GM19463 (cell line): ENCODE measurements at regions not wholly inside any gene's neighbourhood (a gene's known extent, or its start where the extent isn't known, plus 50 kb on each side); places are given as distances from the start of the nearest gene placed in this dataset.

Experiments used
- ATAC-seq: cut with Tn5 transposase; IDR thresholded peaks from one replicate; pipeline ENCODE4 v1.9.1; 2021; ENCODE audit warnings: mild to moderate bottlenecking, moderate library complexity; ENCODE audit not compliant: unreplicated experiment

DNA sequence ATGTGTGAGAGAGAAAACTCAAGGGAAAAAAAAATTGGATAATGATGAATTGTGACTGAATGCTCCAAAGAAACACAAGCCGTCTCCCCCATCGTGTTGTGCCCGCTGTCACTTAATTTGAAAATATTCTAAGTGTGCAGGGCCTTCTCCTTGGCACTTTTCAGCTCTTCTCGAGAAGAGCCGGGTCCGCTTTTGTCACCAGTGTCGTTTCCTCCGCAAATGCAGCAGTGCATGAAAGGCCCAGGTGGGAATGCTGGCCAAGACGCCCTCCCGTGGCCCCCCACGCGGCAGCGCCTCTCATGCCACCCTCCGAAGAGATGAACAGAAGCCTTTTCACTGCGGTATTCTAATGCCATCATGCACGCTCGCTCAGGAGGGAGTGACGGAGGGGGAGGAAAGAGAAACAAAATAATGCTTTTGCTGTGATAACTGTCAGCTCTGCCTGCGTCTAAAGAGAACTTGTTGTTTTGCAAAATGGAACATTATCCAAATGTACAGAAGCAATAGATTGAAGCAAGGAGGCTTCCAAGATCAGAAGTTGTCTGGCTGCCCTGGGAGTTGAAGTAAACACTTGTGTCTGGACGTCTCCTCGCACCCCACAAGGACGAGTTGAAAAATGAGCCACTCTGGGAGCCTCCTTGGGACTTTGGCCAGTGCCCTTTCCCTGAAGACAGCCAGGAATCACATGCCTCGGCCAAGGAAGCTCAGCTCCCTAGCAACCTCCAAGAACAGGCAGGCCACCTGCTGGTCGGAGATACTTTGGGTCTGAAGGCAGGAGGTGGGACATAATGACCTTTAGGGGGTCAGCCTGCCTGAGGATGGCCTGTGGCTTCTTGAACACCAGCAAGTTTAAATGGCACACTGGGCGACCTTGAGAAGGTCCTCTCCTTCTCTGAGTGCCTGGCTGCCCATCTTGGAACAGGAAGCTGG lies 166.1 kb upstream of the ZC3H12A start:
- ATAC-seq = no peak

DNA sequence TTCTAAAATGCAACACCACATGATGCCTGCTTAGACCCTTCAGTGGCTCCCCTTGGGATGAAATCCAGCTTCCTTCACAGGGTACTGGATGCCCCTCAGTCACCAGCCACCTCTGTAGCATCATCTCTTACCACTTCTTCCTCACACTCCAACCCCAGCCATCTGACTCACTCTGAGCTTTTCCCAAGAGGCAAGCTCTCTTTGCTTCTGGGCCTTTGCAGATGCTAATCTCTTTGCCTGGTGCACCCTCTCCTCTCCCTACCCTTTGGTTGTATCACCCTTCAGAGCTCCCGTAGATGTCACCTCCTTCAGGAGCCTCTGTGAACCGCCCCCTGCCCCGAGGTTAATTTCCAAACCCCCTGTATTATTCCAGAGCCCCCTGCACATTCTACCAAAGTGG lies 164.8 kb upstream of the ZC3H12A start:
- no peak for ATAC-seq

- ATAC-seq = no peak
Measured at GRCh38 chr1:37310064-37310463, 164.3 kb upstream of the ZC3H12A start.

- ATAC-seq = no peak
Measured at GRCh38 chr1:37315371-37315846, 159.0 kb upstream of the ZC3H12A start.

DNA sequence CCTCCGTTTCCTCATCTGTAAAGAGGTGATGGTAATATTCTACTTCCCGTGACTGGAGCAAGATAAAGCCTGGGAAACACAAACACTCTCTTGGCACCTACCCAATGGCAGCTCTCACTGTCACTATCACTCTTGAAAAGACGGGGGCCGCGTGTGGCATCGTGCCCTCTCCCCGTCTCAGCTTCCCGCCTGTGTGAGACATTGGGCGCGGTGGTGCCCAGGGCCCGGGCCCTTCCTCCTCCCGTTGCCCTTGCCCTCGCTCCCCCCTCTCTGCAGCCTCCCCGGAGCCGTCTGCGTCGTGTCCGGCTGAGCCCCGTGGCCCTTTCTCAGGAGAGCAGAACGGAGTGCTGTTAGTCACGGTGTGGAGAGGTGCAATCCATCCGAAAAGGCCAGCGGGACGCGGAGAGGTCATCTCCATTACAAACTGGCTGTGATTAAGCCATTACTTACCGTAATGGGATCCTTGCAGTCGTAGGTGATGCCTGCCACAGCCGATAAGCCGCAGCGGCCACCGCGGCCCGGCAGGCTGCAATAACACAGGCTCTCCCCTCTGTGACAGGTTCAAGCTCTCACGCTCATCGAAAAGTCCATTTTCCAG lies 156.4 kb upstream of the ZC3H12A start:
- ATAC-seq = no peak

- ATAC-seq = no peak
Measured at GRCh38 chr1:37318490-37318889, 155.9 kb upstream of the ZC3H12A start.

- ATAC-seq = no peak
Measured at GRCh38 chr1:37319284-37319683, 155.1 kb upstream of the ZC3H12A start.

- ATAC-seq = no peak
Measured at GRCh38 chr1:37323486-37324377, 150.6 kb upstream of the ZC3H12A start.

- no peak for ATAC-seq
Measured at GRCh38 chr1:37325010-37325409, 149.4 kb upstream of the ZC3H12A start.

DNA sequence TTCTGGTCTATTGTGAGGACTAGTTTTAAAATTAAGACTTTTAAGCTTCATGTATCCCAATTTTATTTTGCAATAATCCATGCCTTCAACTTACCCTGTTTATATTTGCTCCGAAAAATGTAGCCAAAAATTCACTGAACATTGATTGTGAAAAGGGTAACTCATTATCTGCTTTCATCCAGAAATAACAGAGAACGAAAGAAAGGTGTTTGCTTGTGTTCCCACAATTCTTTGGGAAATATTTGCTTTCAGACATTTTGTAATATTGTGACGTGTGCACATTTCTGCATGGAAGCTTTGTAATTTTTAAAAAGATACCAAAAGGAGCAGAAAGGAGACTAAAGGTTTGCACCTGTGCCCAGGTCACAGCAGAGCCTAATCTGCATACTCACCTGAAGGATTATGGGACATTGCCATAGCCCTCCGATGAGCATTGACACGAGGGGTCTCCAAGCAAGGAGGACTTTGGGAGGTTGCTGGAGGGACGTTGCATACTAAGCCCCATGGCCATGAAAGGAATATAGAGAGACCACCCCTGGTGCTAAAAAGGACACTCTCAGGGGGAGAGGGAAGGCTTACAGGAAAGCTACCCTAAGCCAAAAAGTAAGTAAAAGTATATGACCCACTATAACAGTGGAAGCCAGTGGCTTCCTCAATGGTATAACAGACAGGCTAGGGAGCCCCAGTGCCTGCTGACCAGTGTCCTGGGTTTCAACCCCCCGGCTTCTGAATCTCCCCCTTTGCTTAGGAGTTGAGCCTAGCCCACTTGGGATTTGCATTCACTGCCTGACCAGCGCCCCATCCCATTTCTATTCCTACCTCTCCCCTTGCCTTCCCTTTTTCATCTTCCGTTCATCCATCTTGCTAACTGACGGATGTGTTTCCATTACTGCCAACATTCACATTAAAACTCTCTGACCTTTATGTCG lies 148.6 kb upstream of the ZC3H12A start:
- no peak for ATAC-seq

- no peak for ATAC-seq
Measured at GRCh38 chr1:37332126-37332525, 142.3 kb upstream of the ZC3H12A start.

DNA sequence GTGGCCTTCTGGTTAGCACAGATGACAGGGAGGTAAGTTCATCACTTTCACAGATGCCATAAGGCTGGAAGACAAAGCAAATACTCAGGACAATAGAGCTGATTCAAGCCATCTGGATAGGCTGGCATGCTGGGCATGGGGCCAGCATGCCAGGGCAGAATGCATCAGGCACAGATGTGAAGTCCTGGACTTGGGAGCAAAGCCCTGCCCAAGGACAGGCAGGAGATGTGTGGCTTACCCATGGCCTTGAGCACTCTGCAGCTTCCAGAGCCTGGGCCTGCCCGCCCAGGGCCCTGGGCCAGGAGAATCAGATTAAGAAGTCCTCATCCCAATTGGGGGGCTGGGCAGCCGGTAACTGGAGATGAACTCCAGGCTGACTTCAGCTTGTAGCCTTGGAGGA lies 135.7 kb upstream of the ZC3H12A start:
- no peak for ATAC-seq

GRCh38 chr1:37342736-37343135 lies 131.6 kb upstream of the ZC3H12A start:
- no peak for ATAC-seq

GRCh38 chr1:37347104-37347649 lies 127.2 kb upstream of the ZC3H12A start:
- ATAC-seq = no peak

DNA sequence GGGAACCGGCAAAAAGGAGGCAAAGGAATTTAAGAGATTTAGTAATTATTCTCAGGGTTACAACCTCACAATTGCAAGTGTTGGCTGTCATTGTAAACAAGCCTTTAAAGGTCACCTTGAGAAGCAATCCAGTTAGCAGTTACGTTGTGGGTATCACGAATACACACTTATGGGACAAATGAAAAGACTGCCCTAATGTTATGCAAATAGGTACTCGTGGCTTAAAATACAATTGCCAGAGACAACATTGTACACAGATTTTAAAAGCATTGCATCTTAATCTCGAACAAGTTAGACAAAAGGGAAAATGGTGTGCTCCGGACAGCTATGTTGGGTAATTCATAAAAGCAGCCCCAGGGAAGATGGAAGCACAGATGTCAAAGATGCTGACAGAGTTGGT lies 120.5 kb upstream of the ZC3H12A start:
- ATAC-seq = no peak

DNA sequence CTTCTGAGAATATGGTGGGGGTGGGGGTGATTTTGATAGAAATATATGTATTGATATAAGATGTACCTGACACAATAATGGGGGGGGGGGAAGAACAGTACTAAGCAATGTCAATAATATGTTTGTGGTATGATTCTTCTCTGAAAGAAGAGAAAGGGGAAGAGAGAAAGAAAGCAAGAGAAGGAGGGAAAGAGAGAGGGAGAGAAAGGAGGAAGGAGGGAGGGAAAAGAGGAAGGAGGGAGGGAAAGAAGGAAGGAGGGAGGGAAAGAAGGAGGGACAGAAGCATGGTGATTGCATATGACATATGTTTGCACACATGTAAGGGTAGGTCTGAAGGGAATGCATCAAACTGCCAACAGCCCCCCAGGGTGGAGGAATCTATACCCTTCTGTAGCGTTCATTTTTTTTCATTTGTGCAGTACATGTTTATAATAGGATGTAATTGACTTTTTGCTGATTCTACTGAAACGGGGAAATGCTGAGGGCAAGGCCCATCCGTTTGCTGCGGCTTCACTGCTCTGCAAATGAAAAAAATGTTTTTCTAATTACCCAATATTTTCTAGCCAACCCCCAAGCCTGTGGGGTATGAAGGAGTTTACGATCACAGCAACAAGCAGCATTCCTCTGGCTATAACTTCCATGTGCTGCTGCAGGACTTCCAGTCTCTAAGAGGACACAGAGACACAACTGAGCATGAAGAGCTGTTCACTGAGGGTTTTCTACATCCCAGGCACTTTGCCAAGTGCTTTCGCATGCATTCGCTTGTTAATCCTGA lies 119.3 kb upstream of the ZC3H12A start:
- ATAC-seq = no peak

GRCh38 chr1:37358992-37359391 lies 115.4 kb upstream of the ZC3H12A start:
- ATAC-seq = no peak

GRCh38 chr1:37360011-37360410 lies 114.4 kb upstream of the ZC3H12A start:
- no peak for ATAC-seq
